Sigmoid colon (tissue), 4 donors: ENCODE measurements at regions not wholly inside any gene's neighbourhood (a gene's known extent, or its start where the extent isn't known, plus 50 kb on each side); places are given as distances from the start of the nearest gene placed in this dataset.

Experiments
- EP300 ChIP-seq, 4 donors: sonication (generic); formaldehyde crosslinking; IDR thresholded peaks; one replicate each; pipeline ENCODE4 v1.6.1; 2017; ENCODE audit warnings: antibody characterized with exemption in 4 of 4
- POLR2A ChIP-seq, 2 donors: fragments of 450-650 bp; IDR thresholded peaks; one replicate each; pipeline ENCODE4 v1.6.1; 2016; ENCODE audit warnings: antibody characterized with exemption in 2 of 2, mild to moderate bottlenecking in 2 of 2, moderate library complexity in 2 of 2
- POLR2AphosphoS5 ChIP-seq, 4 donors: sonication (generic); formaldehyde crosslinking; IDR thresholded peaks; one replicate each; pipeline ENCODE4 v1.6.1; 2017; ENCODE audit warnings: antibody characterized with exemption in 4 of 4
- TF ChIP-seq, protein P1 (sequence below), 4 experiments: fragments of 450-650 bp in 3 of 4; fragments of 200-600 bp in 1 of 4; IDR thresholded peaks; one replicate each; pipeline ENCODE4 v1.5.1; 2016 to 2019; ENCODE audit warnings: antibody characterized with exemption in 4 of 4, mild to moderate bottlenecking in 3 of 4, moderate library complexity in 2 of 4

DNA sequence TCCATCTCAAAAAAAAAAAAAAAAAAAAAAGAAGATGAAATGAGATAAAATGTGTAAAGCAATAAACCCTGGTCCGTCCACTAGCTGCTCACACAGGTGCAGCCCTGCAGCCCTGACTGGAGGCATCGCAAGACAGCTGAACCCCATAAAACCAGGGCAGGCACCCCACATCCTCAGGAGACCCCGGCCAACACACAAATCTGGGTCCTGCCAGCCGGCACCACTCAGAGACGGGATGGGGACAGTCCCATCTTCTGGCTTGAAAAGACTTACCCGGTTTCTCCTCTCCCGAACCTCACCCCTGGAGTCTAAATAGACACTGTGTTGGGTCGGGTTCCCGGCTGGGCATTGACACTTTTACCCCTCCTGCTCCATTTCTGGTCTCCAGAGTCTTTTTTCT is 52.7 kb upstream of the TNRC6C start:
- TF ChIP-seq, protein P1, sequence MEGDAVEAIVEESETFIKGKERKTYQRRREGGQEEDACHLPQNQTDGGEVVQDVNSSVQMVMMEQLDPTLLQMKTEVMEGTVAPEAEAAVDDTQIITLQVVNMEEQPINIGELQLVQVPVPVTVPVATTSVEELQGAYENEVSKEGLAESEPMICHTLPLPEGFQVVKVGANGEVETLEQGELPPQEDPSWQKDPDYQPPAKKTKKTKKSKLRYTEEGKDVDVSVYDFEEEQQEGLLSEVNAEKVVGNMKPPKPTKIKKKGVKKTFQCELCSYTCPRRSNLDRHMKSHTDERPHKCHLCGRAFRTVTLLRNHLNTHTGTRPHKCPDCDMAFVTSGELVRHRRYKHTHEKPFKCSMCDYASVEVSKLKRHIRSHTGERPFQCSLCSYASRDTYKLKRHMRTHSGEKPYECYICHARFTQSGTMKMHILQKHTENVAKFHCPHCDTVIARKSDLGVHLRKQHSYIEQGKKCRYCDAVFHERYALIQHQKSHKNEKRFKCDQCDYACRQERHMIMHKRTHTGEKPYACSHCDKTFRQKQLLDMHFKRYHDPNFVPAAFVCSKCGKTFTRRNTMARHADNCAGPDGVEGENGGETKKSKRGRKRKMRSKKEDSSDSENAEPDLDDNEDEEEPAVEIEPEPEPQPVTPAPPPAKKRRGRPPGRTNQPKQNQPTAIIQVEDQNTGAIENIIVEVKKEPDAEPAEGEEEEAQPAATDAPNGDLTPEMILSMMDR (IDR thresholded peaks at IDR 0.05) = no peak
- no peak for TF ChIP-seq POLR2A (IDR thresholded peaks at IDR 0.05)
- TF ChIP-seq POLR2AphosphoS5 (IDR thresholded peaks at IDR 0.05) = no peak
- no peak for TF ChIP-seq EP300 (IDR thresholded peaks at IDR 0.05)
